ENCODE measurements at regions not wholly inside any gene's neighbourhood (a gene's known extent, or its start where the extent isn't known, plus 50 kb on each side); places are given as distances from the start of the nearest gene placed in this dataset.

GRCh38 chr10:18767981-18768380 is 108.8 kb downstream of the ARL5B start:
- TF ChIP-seq CTCF (IDR thresholded peaks at IDR 0.05; ENCODE audit: extremely low read depth in 1 of 2, insufficient read depth in 1 of 2, low read depth in 1 of 2, low read length in 2 of 2) (no peak), POLR2A (IDR thresholded peaks at IDR 0.05; ENCODE audit: low read depth, low read length) (no peak), POLR2AphosphoS5 (IDR thresholded peaks at IDR 0.05; ENCODE audit: insufficient read depth, low read depth, low read length) (no peak), EZH2 (IDR thresholded peaks at IDR 0.05; ENCODE audit: borderline replicate concordance, low read depth, low read length, severe bottlenecking) (no peak), MAX (IDR thresholded peaks at IDR 0.05; ENCODE audit: insufficient read depth, insufficient read length) (no peak), MYC (IDR thresholded peaks at IDR 0.05; ENCODE audit: low read depth, low read length) (no peak)
